SK-N-MC (cell line): ENCODE measurements at regions not wholly inside any gene's neighbourhood (a gene's known extent, or its start where the extent isn't known, plus 50 kb on each side); places are given as distances from the start of the nearest gene placed in this dataset.

Experiments used
- EZH2 ChIP-seq: fragments of 200-600 bp; sonication (generic); IDR thresholded peaks from one replicate; pipeline ENCODE4 v1.6.1; 2017; ENCODE audit warnings: antibody characterized with exemption
- FOXP2 ChIP-seq: optimal IDR thresholded peaks from 2 replicates; pipeline ENCODE3; 2011; ENCODE audit warnings: mild to moderate bottlenecking, moderate library complexity; ENCODE audit not compliant: insufficient read depth; ENCODE audit errors: extremely low read length, control extremely low read depth
- POLR2AphosphoS5 ChIP-seq: IDR thresholded peaks from 2 replicates; pipeline ENCODE4 v1.6.1; 2012; ENCODE audit warnings: mild to moderate bottlenecking, low read depth, low read length, borderline replicate concordance

DNA sequence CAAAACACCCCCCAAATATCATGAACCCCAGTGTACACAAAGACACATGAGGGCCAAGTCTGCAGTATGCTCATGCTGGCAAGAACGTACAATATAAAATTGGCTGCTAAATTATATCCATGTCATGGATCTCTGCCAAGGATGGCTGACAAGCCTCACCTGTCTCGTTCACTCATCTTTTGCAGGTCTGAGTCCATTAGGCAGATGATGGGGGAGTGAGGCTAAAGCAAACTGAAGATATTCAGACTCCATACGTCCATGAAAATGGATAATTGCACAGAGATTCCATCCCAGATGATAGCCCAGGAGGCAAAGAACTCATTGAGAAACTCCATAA, 122.3 kb upstream of the PTPRG start:
- TF ChIP-seq POLR2AphosphoS5 (no peak), FOXP2 (no peak), EZH2 (no peak)
